SK-N-SH (cell line): ENCODE measurements at regions not wholly inside any gene's neighbourhood (a gene's known extent, or its start where the extent isn't known, plus 50 kb on each side); places are given as distances from the start of the nearest gene placed in this dataset.

Source experiments
- CTCF ChIP-seq: fragments of 200-600 bp; sonication (generic); IDR thresholded peaks from 2 replicates; pipeline ENCODE4 v1.6.1; 2017; ENCODE audit warnings: antibody characterized with exemption, mild to moderate bottlenecking, moderate library complexity
- EP300 ChIP-seq, 2 experiments: IDR thresholded peaks; 2 replicates each; pipeline versions ENCODE4 v1.4.0 to v1.6.1; 2012; ENCODE audit warnings: borderline replicate concordance in 1 of 2, low read depth in 1 of 2, low read length in 1 of 2
- FOXJ3 ChIP-seq: sonication (generic); formaldehyde crosslinking; IDR thresholded peaks from 2 replicates; pipeline ENCODE4 v1.5.1; 2020; ENCODE audit warnings: mild to moderate bottlenecking, missing genetic modification reagents
- POLR2AphosphoS5 ChIP-seq: IDR thresholded peaks from 2 replicates; pipeline ENCODE4 v1.6.1; 2012; ENCODE audit warnings: low read depth, low read length
- REST ChIP-seq: IDR thresholded peaks from 2 replicates; pipeline ENCODE4 v1.6.1; 2012; ENCODE audit warnings: mild to moderate bottlenecking, low read depth, low read length, moderate library complexity
- USF1 ChIP-seq: IDR thresholded peaks from 2 replicates; pipeline ENCODE4 v1.4.0; 2012; ENCODE audit warnings: low read depth, borderline replicate concordance
- USF2 ChIP-seq: fragments of 150-350 bp; IDR thresholded peaks from 2 replicates; pipeline ENCODE4 v1.6.1; 2017; ENCODE audit warnings: antibody characterized with exemption, low read length, low read depth, borderline replicate concordance
- YY1 ChIP-seq: IDR thresholded peaks from 2 replicates; pipeline ENCODE4 v1.4.0; 2012; ENCODE audit warnings: low read depth, mild to moderate bottlenecking

- TF ChIP-seq CTCF (no peak), USF1 (no peak), YY1 (no peak), POLR2AphosphoS5 (no peak), FOXJ3 (CRISPR knock-in tag) (no peak), EP300 (IDR thresholded peaks at IDR 0.05; ENCODE audit: borderline replicate concordance in 1 of 2, low read depth in 1 of 2, low read length in 1 of 2) (no peak), REST (no peak), USF2 (no peak)
Observed at GRCh38 chr1:60664086-60664625, 418.2 kb upstream of the NFIA start.
